Testis (tissue), 2 donors: ENCODE measurements at regions not wholly inside any gene's neighbourhood (a gene's known extent, or its start where the extent isn't known, plus 50 kb on each side); places are given as distances from the start of the nearest gene placed in this dataset.

ENCODE experiments used
- DNase-seq: peaks from one replicate; pipeline ENCODE4 v3.0.0-alpha.2; 2019
- H3K27ac ChIP-seq, 2 donors: fragments of 200-600 bp; sonication (generic); one replicate each; pipeline ENCODE4 v1.5.1; 2019
- H3K27me3 ChIP-seq: fragments of 200-600 bp; sonication (generic); one replicate; pipeline ENCODE4 v1.5.1; 2019
- H3K36me3 ChIP-seq: fragments of 200-600 bp; sonication (generic); one replicate; pipeline ENCODE4 v1.5.1; 2017; ENCODE audit warnings: low read depth; ENCODE audit errors: missing control alignments
- H3K4me1 ChIP-seq: fragments of 200-600 bp; sonication (generic); one replicate; pipeline ENCODE4 v1.5.1; 2019
- H3K4me3 ChIP-seq, 2 donors: fragments of 200-600 bp; sonication (generic); one replicate each; pipeline ENCODE4 v1.5.1; 2017 to 2019
- H3K9me3 ChIP-seq: fragments of 200-600 bp; sonication (generic); one replicate; pipeline ENCODE4 v1.5.1; 2017
- POLR2A ChIP-seq: fragments of 450-650 bp; IDR thresholded peaks from one replicate; pipeline ENCODE4 v1.6.1; 2017; ENCODE audit warnings: antibody characterized with exemption, mild to moderate bottlenecking, moderate library complexity
- WGBS, 2 donors: methylation state at CpG; one replicate each; pipeline ENCODE4 v1.1.5; 2018; 5-methylcytosine and 5-hydroxymethylcytosine counted together
- intact Hi-C: fragments of 100-400 bp; cut with DNase I; formaldehyde crosslinking; loops from one replicate; pipeline ENCODE4 v1.15.1; 2023; ENCODE audit warnings: low total_unique reads
- TF ChIP-seq, protein P1 (sequence below), 3 experiments: fragments of 450-650 bp in 2 of 3; fragments of 200-600 bp in 1 of 3; sonication (generic) in 1 of 3; IDR thresholded peaks; one replicate each; pipeline ENCODE4 v1.5.1; 2016 to 2019; ENCODE audit warnings: antibody characterized with exemption in 3 of 3, mild to moderate bottlenecking in 2 of 3, moderate library complexity in 1 of 3

DNA sequence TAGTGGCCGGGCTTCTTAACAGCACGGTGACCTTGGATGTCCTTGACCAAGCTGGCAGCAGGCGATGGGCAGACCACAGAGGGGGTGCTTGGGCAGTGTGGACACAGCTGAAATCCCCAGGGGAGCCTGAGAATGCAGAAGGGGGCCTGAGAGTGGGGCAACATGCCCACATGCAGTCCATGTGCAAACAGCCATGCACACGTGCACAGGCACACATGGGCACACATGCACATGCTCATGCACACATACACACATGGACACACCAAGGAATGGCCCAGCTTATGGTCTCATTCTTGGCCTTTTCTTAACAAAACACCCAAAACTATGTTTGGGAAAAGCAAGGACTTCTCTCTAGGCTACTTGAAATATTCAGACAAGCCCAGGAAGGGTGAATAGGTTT is 483.9 kb upstream of the MKI67 start:
- H3K36me3 ChIP-seq: no peaks in the 10 kb centered on the region
- TF ChIP-seq POLR2A: no peak
- TF ChIP-seq, protein P1, sequence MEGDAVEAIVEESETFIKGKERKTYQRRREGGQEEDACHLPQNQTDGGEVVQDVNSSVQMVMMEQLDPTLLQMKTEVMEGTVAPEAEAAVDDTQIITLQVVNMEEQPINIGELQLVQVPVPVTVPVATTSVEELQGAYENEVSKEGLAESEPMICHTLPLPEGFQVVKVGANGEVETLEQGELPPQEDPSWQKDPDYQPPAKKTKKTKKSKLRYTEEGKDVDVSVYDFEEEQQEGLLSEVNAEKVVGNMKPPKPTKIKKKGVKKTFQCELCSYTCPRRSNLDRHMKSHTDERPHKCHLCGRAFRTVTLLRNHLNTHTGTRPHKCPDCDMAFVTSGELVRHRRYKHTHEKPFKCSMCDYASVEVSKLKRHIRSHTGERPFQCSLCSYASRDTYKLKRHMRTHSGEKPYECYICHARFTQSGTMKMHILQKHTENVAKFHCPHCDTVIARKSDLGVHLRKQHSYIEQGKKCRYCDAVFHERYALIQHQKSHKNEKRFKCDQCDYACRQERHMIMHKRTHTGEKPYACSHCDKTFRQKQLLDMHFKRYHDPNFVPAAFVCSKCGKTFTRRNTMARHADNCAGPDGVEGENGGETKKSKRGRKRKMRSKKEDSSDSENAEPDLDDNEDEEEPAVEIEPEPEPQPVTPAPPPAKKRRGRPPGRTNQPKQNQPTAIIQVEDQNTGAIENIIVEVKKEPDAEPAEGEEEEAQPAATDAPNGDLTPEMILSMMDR (IDR thresholded peaks at IDR 0.05): no peak
- intact Hi-C loops: no loop called here
- H3K4me3 ChIP-seq: no peak overlapping the region
- no peaks in the 10 kb centered on the region for H3K4me1 ChIP-seq
- no peak for DNase-seq
- H3K9me3 ChIP-seq: no peaks in the 10 kb centered on the region
- 89% methylated on average over 4 of the region's 4 CpGs; no CpG with 5 or more reads in 1 of the 2 donors for WGBS, 2 donors
- no peak overlapping the region for H3K27ac ChIP-seq
- H3K27me3 ChIP-seq: no peaks in the 10 kb centered on the region

DNA sequence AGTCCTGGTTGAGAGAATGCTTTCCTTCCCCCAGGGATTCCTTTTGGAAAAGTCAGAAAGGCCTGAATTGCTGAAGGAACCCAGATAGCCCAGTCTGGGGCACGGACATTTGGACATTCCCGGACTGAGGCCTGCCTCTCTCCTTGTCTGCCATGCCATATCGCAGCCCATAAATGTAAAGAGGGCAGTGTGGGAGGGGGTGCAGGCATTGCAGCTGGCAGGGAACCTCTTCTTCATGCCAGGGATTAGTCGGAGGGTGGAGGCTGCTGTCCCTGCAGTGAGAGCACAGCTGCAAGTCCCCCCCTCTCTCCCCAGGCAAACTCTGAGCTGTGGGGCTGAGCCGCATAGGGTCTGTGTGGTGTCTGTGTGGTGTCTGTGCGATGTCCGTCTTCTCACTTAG is 486.0 kb upstream of the MKI67 start:
- WGBS, 2 donors: 79 to 82% methylated on average over 7 of the region's 7 CpGs
- H3K27ac ChIP-seq: no peak overlapping the region
- no peaks in the 10 kb centered on the region for H3K4me1 ChIP-seq
- H3K9me3 ChIP-seq: no peaks in the 10 kb centered on the region
- no peak overlapping the region for H3K4me3 ChIP-seq
- no peaks in the 10 kb centered on the region for H3K27me3 ChIP-seq
- intact Hi-C loops: no loop called here
- no peak for DNase-seq
- TF ChIP-seq, protein P1 (IDR thresholded peaks at IDR 0.05): no peak
- TF ChIP-seq POLR2A: no peak
- H3K36me3 ChIP-seq: no peaks in the 10 kb centered on the region

DNA sequence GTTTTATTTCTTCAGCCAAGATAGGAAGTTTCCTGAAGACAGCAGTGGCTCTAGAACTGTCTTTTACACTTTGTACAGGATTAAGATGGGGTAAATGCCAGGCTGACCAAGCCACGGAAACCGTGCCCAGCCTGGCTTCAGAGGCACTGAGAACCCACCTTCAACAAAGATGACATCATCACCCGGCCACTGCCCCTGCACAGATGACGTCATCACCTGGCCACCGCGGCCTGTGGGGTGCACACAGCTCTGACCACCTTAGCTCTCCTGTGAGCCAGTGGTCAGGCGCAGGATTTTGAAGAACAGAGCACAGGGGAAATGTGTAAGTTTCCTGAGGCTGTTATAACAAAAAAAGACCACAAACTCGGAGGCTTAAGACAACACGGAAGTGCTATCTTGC is 486.4 kb upstream of the MKI67 start:
- H3K4me1 ChIP-seq: no peaks in the 10 kb centered on the region
- no peak for DNase-seq
- TF ChIP-seq POLR2A: no peak
- TF ChIP-seq, protein P1 (IDR thresholded peaks at IDR 0.05): no peak
- H3K27ac ChIP-seq: no peak overlapping the region
- no peaks in the 10 kb centered on the region for H3K27me3 ChIP-seq
- WGBS, 2 donors: 91 to 96% methylated on average over 9 of the region's 9 CpGs
- no peak overlapping the region for H3K4me3 ChIP-seq
- no peaks in the 10 kb centered on the region for H3K9me3 ChIP-seq
- no peaks in the 10 kb centered on the region for H3K36me3 ChIP-seq
- intact Hi-C loops: no loop called here

DNA sequence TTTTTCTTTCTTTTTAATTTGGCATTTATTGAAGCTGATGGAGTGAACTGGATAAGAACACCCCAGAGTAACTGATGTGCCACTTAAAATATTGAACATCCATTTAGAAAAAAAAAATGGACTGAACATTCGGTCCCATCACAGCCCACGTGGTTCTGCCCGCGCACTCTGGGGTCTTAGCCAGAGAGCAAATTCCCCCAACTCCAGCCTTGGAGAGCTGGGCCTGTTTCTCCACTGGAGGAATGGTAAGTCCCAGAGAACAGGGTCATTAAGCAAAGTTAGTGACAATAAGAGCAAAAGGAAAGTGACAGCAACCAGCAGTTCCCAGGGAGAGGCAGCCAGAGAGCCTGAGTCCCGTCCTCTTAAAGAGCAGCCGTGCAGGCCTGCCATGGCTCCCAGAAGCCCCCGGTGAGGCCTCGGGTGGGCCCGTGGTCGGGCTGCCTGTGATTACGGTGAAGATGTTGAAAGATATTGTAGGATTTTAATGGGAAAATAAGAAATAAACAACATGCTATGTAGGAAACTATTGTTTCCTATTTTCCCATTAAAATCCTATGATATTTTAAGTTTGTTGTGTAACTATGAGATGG is 487.9 kb upstream of the MKI67 start:
- H3K4me3 ChIP-seq: no peak overlapping the region
- 77 to 94% methylated on average over 11 of the region's 11 CpGs for WGBS, 2 donors
- no peaks in the 10 kb centered on the region for H3K27me3 ChIP-seq
- no peaks in the 10 kb centered on the region for H3K4me1 ChIP-seq
- no peak for TF ChIP-seq POLR2A
- TF ChIP-seq, protein P1 (IDR thresholded peaks at IDR 0.05): no peak
- no peak for DNase-seq
- H3K36me3 ChIP-seq: no peaks in the 10 kb centered on the region
- intact Hi-C loops: no loop called here
- H3K9me3 ChIP-seq: no peaks in the 10 kb centered on the region
- no peak overlapping the region for H3K27ac ChIP-seq

DNA sequence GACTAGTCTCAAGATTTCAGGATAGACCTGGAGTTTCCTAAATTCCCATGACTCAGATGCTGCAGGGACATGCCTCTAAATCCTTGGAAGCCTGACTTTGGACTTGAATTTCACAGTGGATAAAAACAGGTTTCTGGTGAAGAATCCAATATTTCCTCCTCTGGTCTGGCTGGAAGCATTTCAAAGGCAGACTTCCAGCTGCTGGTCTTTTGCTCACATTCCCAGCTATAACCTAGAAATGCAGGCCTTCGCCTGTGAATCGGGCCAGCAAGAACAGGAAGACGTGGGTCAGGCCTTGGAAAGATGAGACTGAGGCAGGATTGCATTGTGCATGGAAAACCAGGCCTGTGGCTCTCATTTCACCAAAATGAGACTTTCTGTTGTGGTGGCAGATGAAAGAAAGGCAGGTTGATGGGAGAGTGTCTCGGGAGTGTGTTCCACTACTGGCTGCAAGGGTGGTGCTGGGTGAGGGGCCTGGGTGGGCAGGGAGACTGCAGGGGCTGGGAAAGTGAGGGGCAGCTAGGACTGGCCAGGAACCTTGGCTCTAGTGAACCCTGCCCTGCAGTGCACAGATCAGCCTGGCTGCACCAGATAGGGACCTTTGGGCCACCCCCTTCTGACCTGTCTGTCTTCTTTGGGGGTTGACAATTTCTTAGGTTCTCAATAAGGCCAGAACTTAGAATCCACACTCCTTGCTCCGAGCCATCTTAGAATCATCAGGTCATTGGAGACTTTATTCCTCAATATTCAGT is 488.8 kb upstream of the MKI67 start:
- no peak for DNase-seq
- Histone ChIP-seq H3K9me3 (no peaks in the 10 kb centered on the region), H3K27ac (no peak overlapping the region), H3K4me3 (no peak overlapping the region), H3K27me3 (no peaks in the 10 kb centered on the region), H3K4me1 (no peaks in the 10 kb centered on the region), H3K36me3 (no peaks in the 10 kb centered on the region)
- TF ChIP-seq, protein P1 (IDR thresholded peaks at IDR 0.05): no peak
- TF ChIP-seq POLR2A: no peak
- 66 to 67% methylated on average over 4 to 5 of the region's 5 CpGs for WGBS, 2 donors
- intact Hi-C loops: no loop called here
